B cell (primary cell): ENCODE measurements at regions not wholly inside any gene's neighbourhood (a gene's known extent, or its start where the extent isn't known, plus 50 kb on each side); places are given as distances from the start of the nearest gene placed in this dataset.

Experiments used
- CTCF ChIP-seq: fragments of 200-600 bp; IDR thresholded peaks from one replicate; pipeline ENCODE4 v1.8.0; 2022; ENCODE audit warnings: antibody characterized with exemption, mild to moderate bottlenecking
- EZH2 ChIP-seq: IDR thresholded peaks from 2 replicates; pipeline ENCODE4 v1.6.1; 2012; ENCODE audit warnings: borderline replicate concordance, low read depth, mild to moderate bottlenecking, moderate library complexity, low read length; ENCODE audit not compliant: insufficient read depth, poor library complexity, severe bottlenecking

GRCh38 chr14:38862366-38862765 lies 240.7 kb downstream of the SEC23A start:
- TF ChIP-seq CTCF, result no peak
- TF ChIP-seq EZH2, result no peak
